ENCODE measurements at regions not wholly inside any gene's neighbourhood (a gene's known extent, or its start where the extent isn't known, plus 50 kb on each side); places are given as distances from the start of the nearest gene placed in this dataset.

GRCh38 chr1:185483217-185483616 is 166.2 kb upstream of the IVNS1ABP start:
- TF ChIP-seq FOXA1 (IDR thresholded peaks at IDR 0.05) (no peak), FOXM1 (IDR thresholded peaks at IDR 0.05; ENCODE audit: borderline replicate concordance) (no peak), BHLHE40 (IDR thresholded peaks at IDR 0.05; ENCODE audit: borderline replicate concordance) (no peak), FOXK2 (IDR thresholded peaks at IDR 0.05) (no peak), SUZ12 (IDR thresholded peaks at IDR 0.05) (no peak), ELF4 (IDR thresholded peaks at IDR 0.05) (no peak), TARDBP (IDR thresholded peaks at IDR 0.05) (no peak), ARNT (IDR thresholded peaks at IDR 0.05) (no peak)
